ENCODE measurements at regions not wholly inside any gene's neighbourhood (a gene's known extent, or its start where the extent isn't known, plus 50 kb on each side); places are given as distances from the start of the nearest gene placed in this dataset.

DNA sequence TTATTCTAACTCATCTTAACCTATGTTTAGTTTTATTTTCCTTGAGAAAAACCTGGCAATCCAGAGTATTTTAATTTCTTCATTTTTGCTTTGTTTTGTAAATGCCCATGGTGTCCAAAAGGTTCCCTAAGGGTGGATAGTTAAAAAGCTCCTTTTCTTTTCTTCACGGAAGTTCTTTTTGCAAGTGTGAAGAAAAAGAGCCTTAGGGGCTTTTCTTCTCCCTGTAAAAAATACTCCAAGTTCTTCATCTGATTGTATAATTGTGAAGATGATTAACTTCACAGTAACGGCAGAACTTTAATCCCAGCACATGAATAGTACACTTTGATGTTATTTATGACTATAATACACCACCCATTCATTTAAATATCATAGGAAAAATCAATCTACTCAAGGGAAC lies 530.2 kb upstream of the LINC00305 start:
- no peaks in the 10 kb centered on the region for H3K9me1 ChIP-seq (ENCODE audit: control insufficient read depth, insufficient read depth, low read length)
- H3K27ac ChIP-seq (ENCODE audit: extremely low read depth, low read depth, low read length): no peak overlapping the region
- no peak overlapping the region for H3K4me2 ChIP-seq (ENCODE audit: insufficient read depth, low read length)
- TF ChIP-seq E2F5 (CRISPR knock-in tag; IDR thresholded peaks at IDR 0.05): no peak
- TF ChIP-seq RCOR1 (IDR thresholded peaks at IDR 0.05; ENCODE audit: borderline replicate concordance in 1 of 2, low read depth in 2 of 2, low read length in 2 of 2): no peak
- no peak for TF ChIP-seq ZNF507 (tag; conservative IDR thresholded peaks at IDR 0.05)
- no peak for TF ChIP-seq NFE2 (IDR thresholded peaks at IDR 0.05; ENCODE audit: low read depth)
- TF ChIP-seq CBX3 (IDR thresholded peaks at IDR 0.05; ENCODE audit: borderline replicate concordance in 1 of 2, low read length in 2 of 2): no peak
- TF ChIP-seq ZNF232 (CRISPR knock-in tag; IDR thresholded peaks at IDR 0.05): no peak
- no peak for TF ChIP-seq TAF9B (IDR thresholded peaks at IDR 0.05; ENCODE audit: partially characterized antibody)
- no peak for TF ChIP-seq SRF (CRISPR knock-in tag; IDR thresholded peaks at IDR 0.05)
- TF ChIP-seq ZNF143 (CRISPR knock-in tag; IDR thresholded peaks at IDR 0.05): no peak
- no peak for TF ChIP-seq EZH2 (IDR thresholded peaks at IDR 0.05; ENCODE audit: borderline replicate concordance, low read depth, low read length)
- TF ChIP-seq BHLHE40 (IDR thresholded peaks at IDR 0.05; ENCODE audit: low read length): no peak
- ATAC-seq (no peak), FAIRE-seq (no peak), DNase-seq (ENCODE audit: extremely low read depth in 1 of 4, low spot score in 3 of 4) (no peak)
- H3K27me3 ChIP-seq (ENCODE audit: control insufficient read depth in 2 of 2, insufficient read depth in 2 of 2, low read length in 2 of 2): no peaks in the 10 kb centered on the region
- 0% methylated on average over 2 of the region's 2 CpGs for WGBS (ENCODE audit: insufficient coverage, low coverage, missing lambda C conversion rate)
- H4K20me1 ChIP-seq (replicated peaks; ENCODE audit: control insufficient read depth, insufficient read depth, low read length): no peaks in the 10 kb centered on the region
- intact Hi-C loops (cut with micrococcal nuclease) (no loop called here), in situ Hi-C loops (cut with MboI) (no loop called here)
- H3K4me3 ChIP-seq: no peak overlapping the region
- BruUV-seq (replicated peaks): no TSS peak
- no peak overlapping the region for H2AFZ ChIP-seq (ENCODE audit: low read depth, low read length)
- ChIA-PET POLR2A (no interaction called here), CTCF (ENCODE audit: low intra/inter-chr PET ratio) (no interaction called here)
- H3K79me2 ChIP-seq (ENCODE audit: control insufficient read depth, insufficient read depth, low read length): no peaks in the 10 kb centered on the region
- no peak overlapping the region for H3K9ac ChIP-seq (ENCODE audit: insufficient read depth in 1 of 2, low read depth in 2 of 2, low read length in 2 of 2)
- H3K4me1 ChIP-seq (replicated peaks in 1 of 2; ENCODE audit: control insufficient read depth in 2 of 2, insufficient read depth in 2 of 2, low read length in 2 of 2): no peaks in the 10 kb centered on the region
- H3K9me3 ChIP-seq (replicated peaks; ENCODE audit: control insufficient read depth, insufficient read depth, low read depth, low read length): no peaks in the 10 kb centered on the region
- no peaks in the 10 kb centered on the region for H3K36me3 ChIP-seq (ENCODE audit: control insufficient read depth, insufficient read depth, low read length)

All from K562 (cell line).